ENCODE measurements at regions not wholly inside any gene's neighbourhood (a gene's known extent, or its start where the extent isn't known, plus 50 kb on each side); places are given as distances from the start of the nearest gene placed in this dataset.

DNA sequence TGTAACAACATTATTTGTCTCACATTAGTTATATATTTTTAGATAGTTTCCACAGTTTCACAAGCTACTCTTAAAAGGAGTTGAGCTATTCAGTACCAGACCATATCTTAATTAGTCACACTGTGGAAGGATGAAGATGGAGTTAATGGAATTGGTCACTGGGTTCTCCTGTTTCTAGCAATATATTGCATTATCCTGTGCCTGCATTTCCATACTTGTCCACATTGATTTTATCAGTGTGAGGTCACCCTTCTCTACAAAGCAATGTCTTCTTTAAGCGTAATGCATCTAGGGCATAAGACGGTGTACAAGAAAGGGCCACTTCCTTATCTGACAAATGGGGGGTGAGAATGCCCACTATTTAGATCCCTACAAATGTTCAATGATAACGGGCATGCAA is 216.8 kb upstream of the TANK start:
- TF ChIP-seq, protein P1, sequence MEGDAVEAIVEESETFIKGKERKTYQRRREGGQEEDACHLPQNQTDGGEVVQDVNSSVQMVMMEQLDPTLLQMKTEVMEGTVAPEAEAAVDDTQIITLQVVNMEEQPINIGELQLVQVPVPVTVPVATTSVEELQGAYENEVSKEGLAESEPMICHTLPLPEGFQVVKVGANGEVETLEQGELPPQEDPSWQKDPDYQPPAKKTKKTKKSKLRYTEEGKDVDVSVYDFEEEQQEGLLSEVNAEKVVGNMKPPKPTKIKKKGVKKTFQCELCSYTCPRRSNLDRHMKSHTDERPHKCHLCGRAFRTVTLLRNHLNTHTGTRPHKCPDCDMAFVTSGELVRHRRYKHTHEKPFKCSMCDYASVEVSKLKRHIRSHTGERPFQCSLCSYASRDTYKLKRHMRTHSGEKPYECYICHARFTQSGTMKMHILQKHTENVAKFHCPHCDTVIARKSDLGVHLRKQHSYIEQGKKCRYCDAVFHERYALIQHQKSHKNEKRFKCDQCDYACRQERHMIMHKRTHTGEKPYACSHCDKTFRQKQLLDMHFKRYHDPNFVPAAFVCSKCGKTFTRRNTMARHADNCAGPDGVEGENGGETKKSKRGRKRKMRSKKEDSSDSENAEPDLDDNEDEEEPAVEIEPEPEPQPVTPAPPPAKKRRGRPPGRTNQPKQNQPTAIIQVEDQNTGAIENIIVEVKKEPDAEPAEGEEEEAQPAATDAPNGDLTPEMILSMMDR (IDR thresholded peaks at IDR 0.05; ENCODE audit: low read depth, low read length, missing control alignments) = no peak
- no peak overlapping the region for H3K4me3 ChIP-seq (ENCODE audit: low read depth, low read length)
- no peak for DNase-seq (ENCODE audit: low read depth)
- in situ Hi-C loops (cut with HindIII; ENCODE audit: low sequenced_read_pairs) = no loop called here

DNA sequence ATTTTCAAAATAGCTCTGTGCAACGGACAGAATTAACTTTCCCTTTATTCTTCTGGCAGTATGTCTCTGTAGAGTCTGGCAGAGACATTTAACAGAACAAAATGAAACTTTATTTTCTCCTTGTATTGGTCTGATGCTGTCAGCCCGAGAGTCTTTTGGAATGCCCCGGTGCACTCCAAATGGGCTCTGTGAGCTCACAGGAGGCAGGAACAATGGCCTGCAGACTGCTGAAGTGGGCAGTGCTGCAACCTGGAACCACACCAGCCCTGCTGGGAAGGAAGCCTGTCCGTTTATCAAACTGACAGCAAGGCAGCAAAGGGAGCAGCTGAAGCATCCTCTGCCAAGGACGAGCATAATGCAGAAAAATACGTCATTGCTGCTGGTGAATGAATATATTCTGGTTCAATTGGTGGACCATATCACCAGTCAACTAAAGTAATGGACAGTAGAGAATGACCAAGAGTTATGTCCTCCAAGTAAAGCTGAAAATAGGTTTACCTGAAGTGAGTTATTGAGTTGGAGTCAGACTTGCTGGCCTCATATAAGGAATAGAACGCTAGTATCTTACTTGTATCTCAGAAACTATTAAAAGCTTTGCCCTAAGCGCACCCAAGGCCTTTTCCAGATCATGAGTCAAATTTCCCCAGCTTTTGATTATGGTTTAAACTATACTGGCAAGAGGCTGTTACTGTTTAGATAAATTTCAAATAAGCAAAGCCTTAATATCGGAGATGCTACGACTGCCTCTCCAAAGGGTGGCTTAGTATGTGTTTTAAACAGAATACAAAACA is 207.6 kb upstream of the TANK start:
- in situ Hi-C loops (cut with HindIII; ENCODE audit: low sequenced_read_pairs) = no loop called here
- DNase-seq (ENCODE audit: low read depth) = peak; percentile 40
- TF ChIP-seq, protein P1 (IDR thresholded peaks at IDR 0.05; ENCODE audit: low read depth, low read length, missing control alignments) = no peak
- no peak overlapping the region for H3K4me3 ChIP-seq (ENCODE audit: low read depth, low read length)

DNA sequence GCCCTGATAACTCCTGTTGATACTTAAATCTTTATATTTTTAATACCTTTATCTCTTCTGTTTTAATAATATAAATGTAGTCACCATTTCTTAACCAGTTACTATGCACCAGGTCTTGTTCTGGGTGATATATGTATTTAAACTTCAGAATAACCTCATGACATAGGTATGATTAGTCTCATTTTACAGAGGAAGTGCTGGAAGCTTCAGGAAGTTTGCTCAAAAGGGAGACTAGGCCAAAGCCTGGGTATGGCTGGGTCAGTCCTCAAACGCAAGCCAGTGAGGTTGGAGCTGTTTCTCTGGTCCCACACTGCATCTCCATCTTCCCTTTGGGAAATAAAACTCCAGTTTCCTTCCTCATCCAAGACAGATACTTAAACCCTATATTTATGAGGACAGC is 204.7 kb upstream of the TANK start:
- in situ Hi-C loops (cut with HindIII; ENCODE audit: low sequenced_read_pairs) = no loop called here
- H3K4me3 ChIP-seq (ENCODE audit: low read depth, low read length) = no peak overlapping the region
- no peak for DNase-seq (ENCODE audit: low read depth)
- TF ChIP-seq, protein P1 (IDR thresholded peaks at IDR 0.05; ENCODE audit: low read depth, low read length, missing control alignments) = no peak

DNA sequence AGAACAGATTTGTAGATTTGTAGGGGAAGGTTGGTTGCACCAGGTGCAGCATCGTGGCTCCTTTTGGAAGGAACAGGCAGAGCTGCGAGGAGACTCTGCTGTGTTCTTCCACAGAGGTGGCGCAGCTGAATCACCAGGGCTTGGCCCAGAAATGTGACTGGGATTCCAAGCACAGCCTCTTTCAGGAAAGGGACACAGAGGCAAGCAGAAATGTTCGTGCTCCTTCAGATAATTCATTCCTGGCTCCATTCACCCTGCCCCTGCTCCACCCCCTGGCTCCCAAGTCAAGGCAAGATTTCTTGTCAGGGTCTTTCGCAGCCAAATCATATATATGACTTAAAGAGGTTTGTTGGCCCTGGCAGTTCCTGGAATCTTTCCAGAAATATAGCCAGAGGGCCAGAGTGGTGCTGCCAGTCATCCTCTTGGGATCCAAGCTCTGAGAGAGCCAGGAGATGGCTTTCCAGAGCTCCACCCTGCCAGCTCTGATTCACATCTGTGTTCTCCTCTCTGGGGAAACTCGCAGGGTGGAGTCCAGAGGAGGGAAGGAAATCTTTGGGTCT is 203.9 kb upstream of the TANK start:
- DNase-seq (ENCODE audit: low read depth) = no peak
- TF ChIP-seq, protein P1 (IDR thresholded peaks at IDR 0.05; ENCODE audit: low read depth, low read length, missing control alignments) = no peak
- no peak overlapping the region for H3K4me3 ChIP-seq (ENCODE audit: low read depth, low read length)
- in situ Hi-C loops (cut with HindIII; ENCODE audit: low sequenced_read_pairs) = no loop called here

DNA sequence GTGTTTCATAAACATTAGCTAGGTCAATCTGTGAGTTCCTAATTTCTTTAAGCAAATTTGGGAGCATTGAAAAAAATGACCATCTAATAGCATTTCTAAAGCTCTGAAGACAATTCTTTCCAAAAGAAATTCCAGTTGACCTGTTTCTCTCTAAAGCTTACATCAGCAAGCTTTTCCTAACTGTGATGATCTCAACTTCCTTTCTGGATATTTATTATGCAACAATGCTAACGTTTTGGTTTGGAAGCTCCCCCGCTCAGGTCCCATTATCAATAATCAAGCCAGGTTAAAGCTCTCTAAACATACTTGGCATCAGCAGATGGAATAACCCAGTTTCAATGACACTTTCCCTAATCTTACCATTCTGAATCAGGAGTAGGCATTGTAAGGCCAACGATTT is 196.3 kb upstream of the TANK start:
- DNase-seq (ENCODE audit: low read depth) = no peak
- in situ Hi-C loops (cut with HindIII; ENCODE audit: low sequenced_read_pairs) = no loop called here
- no peak overlapping the region for H3K4me3 ChIP-seq (ENCODE audit: low read depth, low read length)
- TF ChIP-seq, protein P1 (IDR thresholded peaks at IDR 0.05; ENCODE audit: low read depth, low read length, missing control alignments) = no peak

DNA sequence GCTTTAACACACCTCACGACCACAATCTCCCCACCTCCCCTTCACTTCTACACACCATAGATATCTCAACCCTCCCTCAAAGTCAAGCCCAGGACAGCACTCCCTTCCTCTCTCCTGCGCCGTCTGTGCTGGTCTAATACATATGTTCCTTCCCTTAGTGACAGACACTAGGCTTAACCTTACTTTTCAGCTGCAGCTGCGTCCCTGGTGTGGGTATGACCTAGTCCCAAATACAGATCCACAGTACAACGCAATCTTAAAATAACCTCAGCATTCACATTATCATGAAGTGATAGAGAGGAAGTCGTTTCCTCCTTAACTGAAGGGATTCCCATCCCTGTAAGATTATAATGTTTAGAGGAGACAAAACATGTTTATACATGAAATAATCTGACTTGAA is 192.7 kb upstream of the TANK start:
- in situ Hi-C loops (cut with HindIII; ENCODE audit: low sequenced_read_pairs) = no loop called here
- no peak overlapping the region for H3K4me3 ChIP-seq (ENCODE audit: low read depth, low read length)
- no peak for DNase-seq (ENCODE audit: low read depth)
- TF ChIP-seq, protein P1 (IDR thresholded peaks at IDR 0.05; ENCODE audit: low read depth, low read length, missing control alignments) = no peak

All from astrocyte of the cerebellum (primary cell).